Tibial nerve (tissue), 4 donors: ENCODE measurements at regions not wholly inside any gene's neighbourhood (a gene's known extent, or its start where the extent isn't known, plus 50 kb on each side); places are given as distances from the start of the nearest gene placed in this dataset.
"Not testable (repeated sequence)": the region's sequence is repeated elsewhere in the genome, so short reads cannot be mapped to it uniquely, and the experiment has no call there.

Experiments
- DNase-seq, 2 donors: peaks; one replicate each; pipeline ENCODE4 v3.0.0-alpha.2; 2019; ENCODE audit warnings: low spot score in 2 of 2
- H3K27ac ChIP-seq, 4 donors: fragments of 200-600 bp; sonication (generic) in 3 of 4; one replicate each; pipeline ENCODE4 v1.5.1; 2017 to 2019; ENCODE audit warnings: mild to moderate bottlenecking in 1 of 4
- H3K27me3 ChIP-seq, 2 donors: fragments of 200-600 bp; sonication (generic) in 1 of 2; one replicate each; pipeline versions ENCODE4 v1.5.1 to v1.6.0; 2017 to 2019
- H3K36me3 ChIP-seq, 3 donors: fragments of 200-600 bp; sonication (generic); one replicate each; pipeline ENCODE4 v1.5.1; 2018 to 2019
- H3K4me1 ChIP-seq, 4 donors: fragments of 200-600 bp; sonication (generic) in 3 of 4; one replicate each; pipeline ENCODE4 v1.5.1; 2017 to 2019
- H3K4me3 ChIP-seq, 4 donors: fragments of 200-600 bp; sonication (generic) in 3 of 4; one replicate each; pipeline ENCODE4 v1.5.1; 2017 to 2019; ENCODE audit warnings: mild to moderate bottlenecking in 1 of 4, moderate library complexity in 1 of 4
- H3K9me3 ChIP-seq, 4 donors: fragments of 200-600 bp; sonication (generic) in 3 of 4; one replicate each; pipeline ENCODE4 v1.5.1; 2017 to 2019
- EP300 ChIP-seq, 2 donors: sonication (generic); formaldehyde crosslinking; IDR thresholded peaks; one replicate each; pipeline ENCODE4 v1.6.1; 2017; ENCODE audit warnings: antibody characterized with exemption in 2 of 2, mild to moderate bottlenecking in 1 of 2
- POLR2A ChIP-seq, 2 donors: fragments of 450-650 bp; IDR thresholded peaks; one replicate each; pipeline ENCODE4 v1.6.1; 2017; ENCODE audit warnings: antibody characterized with exemption in 2 of 2, mild to moderate bottlenecking in 2 of 2, moderate library complexity in 2 of 2
- WGBS, 2 donors: methylation state at CpG; one replicate each; pipeline ENCODE4 v1.1.5; 2018; 5-methylcytosine and 5-hydroxymethylcytosine counted together
- TF ChIP-seq, protein P1 (sequence below), 5 experiments: fragments of 200-600 bp in 3 of 5; fragments of 450-650 bp in 2 of 5; sonication (generic) in 3 of 5; IDR thresholded peaks; one replicate each; pipeline ENCODE4 v1.5.1; 2016 to 2019; ENCODE audit warnings: antibody characterized with exemption in 5 of 5, mild to moderate bottlenecking in 3 of 5, moderate library complexity in 2 of 5

DNA sequence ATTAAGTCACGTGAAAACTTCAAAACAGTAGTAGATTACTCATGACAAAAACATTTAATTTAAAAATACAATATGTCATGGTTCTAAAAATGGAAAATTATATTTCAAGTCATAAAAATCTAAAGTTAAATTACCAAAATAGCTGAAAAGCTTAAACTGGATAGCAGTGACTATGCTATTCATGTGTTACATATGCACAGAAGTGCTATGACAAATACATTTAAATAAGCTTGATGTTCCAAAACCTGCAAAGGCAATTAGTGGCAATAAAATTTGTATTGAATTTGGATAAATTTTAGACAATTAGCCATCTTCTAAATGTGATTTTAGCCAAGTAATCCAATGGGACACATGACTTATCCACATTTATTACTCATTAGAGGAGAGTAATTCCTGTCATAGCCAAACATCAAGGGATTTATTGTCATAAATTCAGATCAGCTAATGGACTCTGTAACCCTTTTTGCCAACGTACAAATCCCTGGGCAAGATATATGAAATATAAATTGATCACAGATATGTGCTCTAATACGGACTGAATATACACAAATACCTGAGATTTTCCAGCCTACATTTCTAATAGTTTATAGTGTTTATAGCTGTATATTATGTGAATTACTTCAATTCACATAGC is 419.4 kb downstream of the ISL1 start:
- H3K27ac ChIP-seq, result no peak overlapping the region
- no peaks in the 10 kb centered on the region for H3K27me3 ChIP-seq
- no peaks in the 10 kb centered on the region for H3K4me1 ChIP-seq
- H3K36me3 ChIP-seq, result no peaks in the 10 kb centered on the region
- no peaks in the 10 kb centered on the region for H3K9me3 ChIP-seq
- WGBS, 2 donors, result 67 to 78% methylated on average over 3 of the region's 3 CpGs
- no peak overlapping the region for H3K4me3 ChIP-seq
- TF ChIP-seq EP300 (IDR thresholded peaks at IDR 0.05) (no peak), POLR2A (IDR thresholded peaks at IDR 0.05) (no peak)
- TF ChIP-seq, protein P1, sequence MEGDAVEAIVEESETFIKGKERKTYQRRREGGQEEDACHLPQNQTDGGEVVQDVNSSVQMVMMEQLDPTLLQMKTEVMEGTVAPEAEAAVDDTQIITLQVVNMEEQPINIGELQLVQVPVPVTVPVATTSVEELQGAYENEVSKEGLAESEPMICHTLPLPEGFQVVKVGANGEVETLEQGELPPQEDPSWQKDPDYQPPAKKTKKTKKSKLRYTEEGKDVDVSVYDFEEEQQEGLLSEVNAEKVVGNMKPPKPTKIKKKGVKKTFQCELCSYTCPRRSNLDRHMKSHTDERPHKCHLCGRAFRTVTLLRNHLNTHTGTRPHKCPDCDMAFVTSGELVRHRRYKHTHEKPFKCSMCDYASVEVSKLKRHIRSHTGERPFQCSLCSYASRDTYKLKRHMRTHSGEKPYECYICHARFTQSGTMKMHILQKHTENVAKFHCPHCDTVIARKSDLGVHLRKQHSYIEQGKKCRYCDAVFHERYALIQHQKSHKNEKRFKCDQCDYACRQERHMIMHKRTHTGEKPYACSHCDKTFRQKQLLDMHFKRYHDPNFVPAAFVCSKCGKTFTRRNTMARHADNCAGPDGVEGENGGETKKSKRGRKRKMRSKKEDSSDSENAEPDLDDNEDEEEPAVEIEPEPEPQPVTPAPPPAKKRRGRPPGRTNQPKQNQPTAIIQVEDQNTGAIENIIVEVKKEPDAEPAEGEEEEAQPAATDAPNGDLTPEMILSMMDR (IDR thresholded peaks at IDR 0.05), result no peak
- no peak for DNase-seq

GRCh38 chr5:51806677-51807076 is 423.4 kb downstream of the ISL1 start:
- no peak for DNase-seq
- 21% methylated on average over 2 of the region's 2 CpGs for WGBS, 2 donors
- no peaks in the 10 kb centered on the region for H3K9me3 ChIP-seq
- TF ChIP-seq POLR2A (IDR thresholded peaks at IDR 0.05), result no peak
- TF ChIP-seq, protein P1 (IDR thresholded peaks at IDR 0.05), result no peak
- TF ChIP-seq EP300 (IDR thresholded peaks at IDR 0.05), result no peak
- H3K36me3 ChIP-seq, result no peaks in the 10 kb centered on the region
- no peaks in the 10 kb centered on the region for H3K27me3 ChIP-seq
- no peaks in the 10 kb centered on the region for H3K4me1 ChIP-seq
- no peak overlapping the region for H3K4me3 ChIP-seq
- H3K27ac ChIP-seq, result no peak overlapping the region

DNA sequence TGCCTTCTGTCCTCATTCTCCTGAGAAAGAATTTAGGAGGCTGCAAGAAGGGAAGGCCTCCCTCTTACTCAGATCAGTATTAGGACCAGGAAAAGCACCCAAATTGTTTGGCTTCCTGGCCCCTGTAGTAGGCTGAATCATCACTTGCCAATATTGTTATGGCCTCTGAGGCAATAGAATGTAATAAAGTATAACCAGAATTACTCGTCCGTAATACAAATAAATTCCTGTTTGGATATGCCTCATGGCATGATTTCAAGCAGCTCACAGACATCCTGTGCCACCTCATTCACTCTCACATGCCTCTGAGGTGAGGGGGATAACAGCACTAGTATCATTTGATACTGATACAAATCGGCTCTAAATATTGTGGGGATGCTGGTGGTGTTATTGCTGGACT is 427.3 kb downstream of the ISL1 start:
- H3K27me3 ChIP-seq, result no peaks in the 10 kb centered on the region
- H3K4me3 ChIP-seq, result no peak overlapping the region
- TF ChIP-seq POLR2A (IDR thresholded peaks at IDR 0.05), result no peak
- TF ChIP-seq, protein P1 (IDR thresholded peaks at IDR 0.05), result no peak
- TF ChIP-seq EP300 (IDR thresholded peaks at IDR 0.05), result no peak
- H3K27ac ChIP-seq, result no peak overlapping the region
- H3K9me3 ChIP-seq, result no peaks in the 10 kb centered on the region
- H3K36me3 ChIP-seq, result no peaks in the 10 kb centered on the region
- DNase-seq, result no peak
- 33 to 48% methylated on average over 3 of the region's 3 CpGs for WGBS, 2 donors
- no peaks in the 10 kb centered on the region for H3K4me1 ChIP-seq

- no peaks in the 10 kb centered on the region for H3K36me3 ChIP-seq
- H3K27me3 ChIP-seq, result no peaks in the 10 kb centered on the region
- no peak for DNase-seq
- H3K9me3 ChIP-seq, result no peaks in the 10 kb centered on the region
- H3K27ac ChIP-seq, result no peak overlapping the region
- 57 to 58% methylated on average over 4 of the region's 4 CpGs for WGBS, 2 donors
- no peak overlapping the region for H3K4me3 ChIP-seq
- TF ChIP-seq POLR2A (IDR thresholded peaks at IDR 0.05) (no peak), EP300 (IDR thresholded peaks at IDR 0.05) (no peak)
- TF ChIP-seq, protein P1 (IDR thresholded peaks at IDR 0.05), result no peak
- no peaks in the 10 kb centered on the region for H3K4me1 ChIP-seq
These were observed 428.7 kb downstream of the ISL1 start for GRCh38 chr5:51811883-51812471.

DNA sequence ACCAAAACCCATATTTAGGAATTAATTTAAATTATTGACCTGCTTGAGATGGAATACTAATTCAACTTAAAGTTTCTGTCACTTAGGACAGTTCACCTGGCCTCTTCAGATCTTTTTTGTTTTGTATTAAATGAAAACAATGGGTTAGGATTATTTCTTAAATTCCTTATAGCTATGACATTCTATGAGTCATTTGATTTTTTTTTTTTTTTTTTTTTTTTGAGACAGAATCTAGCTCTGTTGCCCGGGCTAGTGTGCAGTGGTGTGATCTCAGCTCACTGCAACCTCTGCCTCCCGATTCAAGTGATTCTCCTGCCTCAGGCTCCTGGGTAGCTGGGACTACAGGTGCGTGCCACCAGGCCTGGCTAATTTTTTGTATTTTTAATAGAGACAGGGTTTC is 431.6 kb downstream of the ISL1 start:
- not testable (repeated sequence) for DNase-seq, H3K9me3 ChIP-seq, H3K27ac ChIP-seq, H3K4me1 ChIP-seq, H3K4me3 ChIP-seq, H3K36me3 ChIP-seq, H3K27me3 ChIP-seq
- 91 to 93% methylated on average over 3 of the region's 3 CpGs for WGBS, 2 donors
